GM12892 (cell line): ENCODE measurements at regions not wholly inside any gene's neighbourhood (a gene's known extent, or its start where the extent isn't known, plus 50 kb on each side); places are given as distances from the start of the nearest gene placed in this dataset.

ENCODE experiments used
- POLR2A ChIP-seq: IDR thresholded peaks from 2 replicates; pipeline ENCODE4 v1.6.1; 2011; ENCODE audit warnings: low read depth, low read length, control low read depth
- POLR2AphosphoS5 ChIP-seq: IDR thresholded peaks from 2 replicates; pipeline ENCODE4 v1.6.1; 2011; ENCODE audit warnings: low read depth, low read length, control low read depth

GRCh38 chr22:23399367-23400285 is 180.5 kb downstream of the IGLL1 start:
- TF ChIP-seq POLR2A = no peak
- TF ChIP-seq POLR2AphosphoS5 = no peak
